HG03060 (cell line): ENCODE measurements at regions not wholly inside any gene's neighbourhood (a gene's known extent, or its start where the extent isn't known, plus 50 kb on each side); places are given as distances from the start of the nearest gene placed in this dataset.
"Not testable (repeated sequence)": the region's sequence is repeated elsewhere in the genome, so short reads cannot be mapped to it uniquely, and the experiment has no call there.

ENCODE experiments used
- ATAC-seq: cut with Tn5 transposase; IDR thresholded peaks from one replicate; pipeline ENCODE4 v1.9.1; 2021; ENCODE audit warnings: low read depth, moderate number of reproducible peaks; ENCODE audit not compliant: unreplicated experiment

- ATAC-seq: no peak
Observed at GRCh38 chr13:110012102-110012739, 225.8 kb upstream of the IRS2 start.

- ATAC-seq: no peak
Observed at GRCh38 chr13:110010404-110011138, 224.2 kb upstream of the IRS2 start.

- ATAC-seq: no peak
Observed at GRCh38 chr13:110008816-110009215, 222.4 kb upstream of the IRS2 start.

- no peak for ATAC-seq
Observed at GRCh38 chr13:110006304-110006703, 219.9 kb upstream of the IRS2 start.

GRCh38 chr13:110005563-110005962 is 219.2 kb upstream of the IRS2 start:
- no peak for ATAC-seq

GRCh38 chr13:110004814-110005213 is 218.4 kb upstream of the IRS2 start:
- ATAC-seq: no peak

- ATAC-seq: no peak
Observed at GRCh38 chr13:110001670-110002275, 215.4 kb upstream of the IRS2 start.

- no peak for ATAC-seq
Observed at GRCh38 chr13:110000534-110001345, 214.4 kb upstream of the IRS2 start.

GRCh38 chr13:109999659-110000533 is 213.5 kb upstream of the IRS2 start:
- no peak for ATAC-seq

- no peak for ATAC-seq
Observed at GRCh38 chr13:109998684-109999533, 212.5 kb upstream of the IRS2 start.

GRCh38 chr13:109998037-109998436 is 211.7 kb upstream of the IRS2 start:
- no peak for ATAC-seq

- ATAC-seq: not testable (repeated sequence)
Observed at GRCh38 chr13:109997056-109997595, 210.7 kb upstream of the IRS2 start.

GRCh38 chr13:109996404-109996960 is 210.1 kb upstream of the IRS2 start:
- no peak for ATAC-seq

GRCh38 chr13:109995578-109995977 is 209.2 kb upstream of the IRS2 start:
- no peak for ATAC-seq

GRCh38 chr13:109990296-109990695 is 203.9 kb upstream of the IRS2 start:
- no peak for ATAC-seq

GRCh38 chr13:109989686-109990085 is 203.3 kb upstream of the IRS2 start:
- no peak for ATAC-seq

GRCh38 chr13:109989155-109989554 is 202.8 kb upstream of the IRS2 start:
- no peak for ATAC-seq

- ATAC-seq: no peak
Observed at GRCh38 chr13:109986851-109987250, 200.5 kb upstream of the IRS2 start.
